ENCODE measurements at regions not wholly inside any gene's neighbourhood (a gene's known extent, or its start where the extent isn't known, plus 50 kb on each side); places are given as distances from the start of the nearest gene placed in this dataset.
A peak's percentile ranks its signal among the peaks of the same experiment; 100 is the strongest.

DNA sequence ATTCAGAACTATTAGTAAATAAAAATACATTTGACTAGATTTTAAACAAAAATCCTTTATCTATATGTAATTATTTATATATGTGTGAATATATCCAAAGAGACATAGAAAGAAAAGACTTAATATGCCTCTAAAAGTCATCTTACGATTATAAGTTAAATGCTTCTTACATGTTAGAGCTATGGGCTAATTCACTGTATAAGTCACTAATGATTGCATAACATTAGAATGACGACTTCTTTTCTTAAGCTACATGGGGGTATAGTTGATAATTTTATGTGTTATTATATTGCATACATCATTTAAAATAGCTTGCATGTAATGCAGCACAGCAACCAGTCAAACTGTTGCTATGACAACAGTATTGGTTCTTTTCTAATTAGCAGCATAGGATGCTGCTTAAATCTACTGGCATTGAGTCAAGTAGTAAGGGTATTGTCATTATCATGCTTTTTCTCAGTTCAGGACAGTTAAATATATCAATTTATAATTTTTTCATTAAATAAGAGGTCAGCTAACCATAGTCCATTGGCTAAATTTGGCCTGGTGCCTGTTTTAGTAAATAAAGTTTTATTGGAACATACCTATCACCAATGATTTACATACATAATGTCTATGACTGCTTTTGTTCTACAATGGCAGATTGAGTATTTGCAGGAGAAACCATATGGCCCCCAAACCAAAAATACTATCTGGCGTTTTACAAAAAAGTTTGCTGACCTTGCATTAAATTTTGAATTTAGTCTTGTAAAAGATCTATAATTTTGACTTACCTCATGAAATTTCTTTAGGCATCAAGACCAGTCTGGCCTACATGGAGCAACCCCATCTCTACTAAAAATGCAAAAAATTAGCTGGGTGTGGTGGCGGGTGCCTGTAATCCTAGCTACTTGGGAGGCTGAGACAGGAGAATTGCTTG lies 207.7 kb upstream of the ZSWIM2 start:
- TF ChIP-seq CTCF (conservative IDR thresholded peaks at IDR 0.05; ENCODE audit: low read depth, low read length) = no peak
- H3K4me3 ChIP-seq (ENCODE audit: low read depth, low read length) = no peak overlapping the region
- DNase-seq (ENCODE audit: low read depth) = no peak

DNA sequence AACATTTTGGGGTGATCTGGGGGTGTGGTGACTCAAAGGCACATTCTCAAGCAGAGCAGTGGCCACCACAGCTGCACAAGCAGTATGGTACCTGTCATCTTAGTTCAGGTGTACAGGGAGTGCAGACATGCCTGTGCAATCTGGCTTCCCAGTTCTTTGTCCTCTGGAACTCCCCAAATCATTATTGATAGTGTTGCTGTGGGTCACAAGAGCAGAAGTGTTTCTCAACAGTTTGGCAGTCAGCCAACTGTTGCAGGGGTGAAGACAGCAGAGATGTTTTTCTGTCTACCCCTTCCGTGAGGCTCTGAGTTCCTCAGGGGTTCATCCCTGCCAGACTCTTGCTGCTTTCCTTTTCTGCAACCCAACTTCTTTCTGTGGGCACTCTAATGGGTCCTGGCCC lies 206.5 kb upstream of the ZSWIM2 start:
- DNase-seq (ENCODE audit: low read depth) = peak; percentile 26
- TF ChIP-seq CTCF (conservative IDR thresholded peaks at IDR 0.05; ENCODE audit: low read depth, low read length) = no peak
- H3K4me3 ChIP-seq (ENCODE audit: low read depth, low read length) = no peak overlapping the region

- no peak overlapping the region for H3K4me3 ChIP-seq (ENCODE audit: low read depth, low read length)
- TF ChIP-seq CTCF (conservative IDR thresholded peaks at IDR 0.05; ENCODE audit: low read depth, low read length) = no peak
- no peak for DNase-seq (ENCODE audit: low read depth)
Measured at GRCh38 chr2:187054501-187055319, 205.7 kb upstream of the ZSWIM2 start.

DNA sequence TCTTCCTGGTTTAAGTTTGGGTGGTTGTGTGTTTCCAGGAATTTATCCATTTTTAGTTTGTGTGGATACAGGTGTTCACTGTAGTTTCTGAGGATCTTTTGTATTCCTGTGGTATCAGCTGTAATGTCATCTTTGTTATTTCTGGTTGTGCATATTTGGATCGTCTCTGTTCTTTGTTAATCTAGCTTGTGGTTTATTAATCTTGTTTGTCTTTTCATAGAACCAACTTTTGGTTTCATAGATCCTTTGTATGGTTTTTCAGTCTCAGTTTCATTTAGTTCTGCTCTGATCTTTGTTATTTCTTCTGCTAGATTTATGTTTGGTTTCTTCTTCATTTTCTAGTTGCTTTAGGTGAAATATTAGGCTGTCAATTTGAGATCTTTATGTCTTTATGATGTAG lies 202.4 kb upstream of the ZSWIM2 start:
- DNase-seq (ENCODE audit: low read depth) = no peak

GRCh38 chr2:187050409-187050998 lies 201.5 kb upstream of the ZSWIM2 start:
- no peak for DNase-seq (ENCODE audit: low read depth)
- TF ChIP-seq CTCF (conservative IDR thresholded peaks at IDR 0.05; ENCODE audit: low read depth, low read length) = no peak
- H3K4me3 ChIP-seq (ENCODE audit: low read depth, low read length) = no peak overlapping the region

More for the DNA sequence above, 202.4 kb upstream of the ZSWIM2 start:
- H3K4me3 ChIP-seq (ENCODE audit: low read depth, low read length) = no peak overlapping the region
- no peak for TF ChIP-seq CTCF (conservative IDR thresholded peaks at IDR 0.05; ENCODE audit: low read depth, low read length)

- no peak for DNase-seq (ENCODE audit: low read depth)
- no peak overlapping the region for H3K4me3 ChIP-seq (ENCODE audit: low read depth, low read length)
- TF ChIP-seq CTCF (conservative IDR thresholded peaks at IDR 0.05; ENCODE audit: low read depth, low read length) = no peak
Measured at GRCh38 chr2:187037310-187037709, 188.3 kb upstream of the ZSWIM2 start.

All from epithelial cell of proximal tubule (primary cell).